HG02852 (cell line): ENCODE measurements at regions not wholly inside any gene's neighbourhood (a gene's known extent, or its start where the extent isn't known, plus 50 kb on each side); places are given as distances from the start of the nearest gene placed in this dataset.
A peak's percentile ranks its signal among the peaks of the same experiment; 100 is the strongest.
"Not testable (repeated sequence)": the region's sequence is repeated elsewhere in the genome, so short reads cannot be mapped to it uniquely, and the experiment has no call there.

Source experiments
- ATAC-seq: cut with Tn5 transposase; IDR thresholded peaks from one replicate; pipeline ENCODE4 v1.9.1; 2021; ENCODE audit warnings: mild to moderate bottlenecking, moderate library complexity; ENCODE audit not compliant: unreplicated experiment

DNA sequence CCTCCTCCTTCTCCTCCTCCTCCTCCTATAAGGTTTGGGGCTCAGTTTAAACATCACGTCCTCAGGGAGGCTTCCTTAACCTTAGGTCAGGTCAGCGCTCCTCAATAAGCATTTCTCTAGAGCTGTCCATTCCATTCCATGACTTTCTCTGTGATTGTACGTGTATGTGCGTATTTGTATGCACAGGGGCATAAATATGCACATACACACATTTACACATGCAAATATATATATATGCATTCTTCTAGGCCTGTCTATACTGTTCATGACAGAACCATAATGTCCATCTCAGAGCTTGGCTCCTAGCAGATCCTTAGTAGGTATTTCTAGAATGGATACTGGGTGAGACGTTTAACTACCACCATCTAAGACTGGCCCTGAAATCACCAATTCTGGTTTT, 258.6 kb downstream of the STIM2 start:
- no peak for ATAC-seq

DNA sequence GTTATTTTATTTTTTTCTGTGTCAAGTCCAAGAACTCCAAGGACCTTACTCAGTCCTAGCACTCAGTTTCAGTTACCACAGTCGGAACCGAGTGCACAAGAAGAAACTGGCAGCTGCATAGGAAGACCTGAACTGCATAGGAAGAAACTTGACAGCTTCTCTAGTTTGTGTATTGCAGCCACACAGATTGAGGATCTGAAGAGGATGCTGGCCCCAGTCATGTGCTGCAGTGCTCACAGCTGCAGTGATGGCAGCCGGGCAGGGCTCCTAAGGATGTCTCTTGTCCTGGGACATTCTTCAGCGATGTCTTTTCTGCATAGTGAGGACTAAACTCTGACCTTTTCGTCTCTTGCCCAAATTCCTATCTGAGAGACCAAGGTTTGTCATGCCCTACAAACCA, 261.2 kb downstream of the STIM2 start:
- ATAC-seq: no peak

DNA sequence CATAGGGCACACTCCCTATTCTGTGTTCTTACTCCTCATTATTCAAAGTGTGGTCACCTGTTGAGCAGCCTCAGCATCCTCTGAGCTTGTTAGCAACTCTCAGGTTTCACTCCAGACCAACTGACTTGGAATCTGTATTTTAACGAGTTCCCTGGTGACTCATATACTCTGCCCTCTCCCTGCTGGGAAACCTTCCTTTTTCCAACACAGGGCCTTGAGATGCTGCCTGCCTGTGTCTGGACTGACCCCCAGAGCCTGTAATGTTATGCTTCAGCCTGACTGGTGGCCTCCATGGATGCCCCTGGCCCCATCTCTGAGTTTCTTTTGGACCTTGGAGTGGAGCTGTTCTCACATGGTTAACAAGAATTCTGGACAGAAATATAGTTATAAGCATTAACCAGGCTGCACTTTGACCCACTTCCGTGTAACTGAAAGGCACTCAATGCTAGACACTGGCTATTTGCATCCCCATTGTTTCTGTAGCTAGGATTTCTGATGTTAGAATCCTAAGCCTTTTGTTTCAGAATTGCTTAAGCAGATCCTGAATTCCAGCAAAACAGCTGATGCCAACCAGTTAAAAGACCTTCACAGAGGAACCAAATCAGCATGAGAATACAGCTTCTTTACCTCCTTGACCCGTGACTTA, 262.6 kb downstream of the STIM2 start:
- ATAC-seq: no peak

DNA sequence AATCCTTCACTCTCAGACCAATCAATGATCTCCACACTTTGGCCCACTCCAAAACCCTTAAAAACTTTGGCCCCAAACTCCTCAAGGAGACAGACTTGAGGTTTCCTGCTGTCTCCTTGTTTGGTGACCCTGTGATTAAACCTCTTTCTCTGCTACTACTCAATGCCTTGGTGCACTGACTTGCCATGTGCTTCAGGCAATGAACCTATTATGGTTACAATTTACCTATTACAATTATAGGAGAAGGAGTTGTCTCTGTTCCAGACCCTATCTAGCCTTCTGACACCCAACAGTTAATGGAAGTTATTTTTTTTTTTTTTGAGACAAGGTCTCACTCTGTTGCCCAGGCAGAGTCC, 263.1 kb downstream of the STIM2 start:
- ATAC-seq: no peak

DNA sequence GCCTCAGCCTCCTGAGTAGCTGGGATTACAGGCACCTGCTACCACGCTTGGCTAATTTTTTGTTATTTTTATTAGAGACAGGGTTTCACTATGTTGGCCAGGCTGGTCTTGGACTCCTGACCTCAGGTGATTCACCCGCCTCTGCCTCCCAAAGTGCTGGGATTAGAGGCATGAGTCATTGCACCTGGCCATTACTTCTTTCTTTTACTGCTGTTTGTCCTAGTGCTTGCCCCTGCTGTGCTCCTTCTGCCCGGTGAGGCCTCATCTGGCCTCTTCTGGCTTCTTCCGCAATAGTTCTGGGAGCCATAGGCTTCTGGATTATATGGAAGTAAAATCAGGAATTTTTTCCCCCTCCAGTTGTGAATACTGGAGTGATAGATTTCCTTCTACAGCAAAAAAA, 266.3 kb downstream of the STIM2 start:
- not testable (repeated sequence) for ATAC-seq

DNA sequence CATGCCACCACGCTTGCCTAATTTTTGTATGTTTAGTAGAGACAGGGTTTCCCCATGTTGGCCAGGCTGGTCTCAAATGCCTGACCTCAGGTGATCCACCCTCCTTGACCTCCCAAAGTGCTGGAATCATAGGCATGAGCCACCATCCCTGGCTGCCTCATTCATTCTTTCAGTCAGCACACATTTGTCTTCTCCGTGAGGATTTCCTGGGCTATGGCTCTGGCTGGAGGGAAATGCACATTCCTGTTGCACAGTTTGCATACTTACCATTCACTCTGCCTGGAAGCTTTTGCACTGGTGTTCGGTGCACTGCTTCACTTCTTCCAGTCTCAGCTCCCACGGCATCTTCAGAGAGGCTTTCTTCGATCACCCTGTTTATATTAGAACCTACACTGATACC, 267.8 kb downstream of the STIM2 start:
- no peak for ATAC-seq

DNA sequence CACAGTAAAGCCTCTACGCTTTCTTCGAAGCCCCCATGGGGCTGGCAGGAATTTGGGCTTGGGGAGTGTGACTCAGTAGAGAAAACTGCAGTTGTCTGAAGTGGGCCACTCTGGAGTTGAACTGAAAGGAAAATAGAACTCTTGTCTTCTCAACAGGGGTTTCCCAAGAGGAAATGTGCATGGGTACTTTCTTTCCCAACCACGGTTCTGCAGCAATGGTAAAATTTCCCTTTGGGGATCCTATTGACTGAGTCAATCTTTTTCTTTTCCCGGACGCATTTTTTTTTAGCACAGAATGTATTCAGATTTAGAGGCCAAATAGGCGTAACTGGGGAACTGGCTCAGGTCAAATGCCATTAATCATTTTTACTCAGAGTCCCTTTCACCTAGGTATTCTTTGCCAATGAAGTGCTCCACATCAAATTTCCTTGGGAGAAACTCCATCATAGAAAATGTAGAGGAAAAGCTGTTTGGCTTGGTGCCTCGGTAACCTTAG, 269.3 kb downstream of the STIM2 start:
- no peak for ATAC-seq

DNA sequence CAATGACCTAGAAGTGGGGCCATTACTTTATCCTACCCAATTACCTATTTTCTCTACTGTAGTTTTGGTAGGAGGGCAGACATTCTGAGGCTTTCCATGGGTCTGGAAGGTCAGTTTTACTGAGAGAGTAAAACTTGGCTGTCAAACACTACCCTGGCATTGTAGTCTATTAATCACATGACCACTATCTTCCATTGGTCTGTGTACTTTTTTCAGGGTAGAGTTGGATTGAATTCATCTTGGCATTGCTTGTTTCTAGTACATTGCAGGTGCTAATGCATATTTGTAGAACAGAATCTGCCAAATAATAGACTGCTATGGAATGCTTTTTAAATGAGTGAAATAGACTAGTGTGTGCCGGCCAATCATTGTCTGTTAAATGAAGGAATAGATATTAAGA, 271.9 kb downstream of the STIM2 start:
- no peak for ATAC-seq

DNA sequence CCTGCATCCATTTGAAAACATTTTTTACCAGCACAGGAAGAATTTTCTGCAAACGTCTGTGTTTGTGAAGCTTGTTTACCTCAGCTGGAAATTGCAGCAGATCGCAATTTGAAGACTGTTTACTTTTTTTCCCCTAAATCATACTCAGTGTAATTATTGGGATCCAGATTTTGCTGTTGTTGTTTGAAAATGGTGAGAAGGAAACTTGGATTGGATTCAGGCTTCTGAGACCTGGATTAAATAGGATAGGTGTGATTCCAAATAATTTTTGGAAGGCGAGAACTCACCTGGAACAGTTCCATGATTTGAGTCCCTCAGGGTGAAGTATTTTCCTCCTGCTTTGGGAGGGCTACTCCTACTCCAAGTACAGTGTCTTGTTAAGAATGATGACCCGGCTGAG, 279.8 kb downstream of the STIM2 start:
- no peak for ATAC-seq

DNA sequence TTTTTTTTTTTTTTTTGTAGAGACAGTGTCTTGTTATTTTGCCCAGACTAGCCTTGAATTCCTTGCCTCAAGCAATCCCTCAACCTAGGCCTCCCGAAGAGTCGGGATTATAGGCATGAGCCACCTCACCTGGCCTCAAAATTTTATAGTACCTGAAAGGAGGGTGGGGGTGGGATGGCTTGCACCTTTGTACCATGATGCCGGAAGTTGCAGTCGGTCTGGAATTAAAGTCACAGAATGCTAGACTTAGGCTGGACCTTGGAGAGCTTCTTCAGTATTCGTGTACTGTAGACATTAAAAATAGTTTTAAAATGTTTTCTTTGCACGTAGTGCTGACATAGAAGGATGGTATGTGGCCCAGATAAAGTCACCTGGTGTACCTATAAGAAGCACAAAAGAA, 280.9 kb downstream of the STIM2 start:
- no peak for ATAC-seq

DNA sequence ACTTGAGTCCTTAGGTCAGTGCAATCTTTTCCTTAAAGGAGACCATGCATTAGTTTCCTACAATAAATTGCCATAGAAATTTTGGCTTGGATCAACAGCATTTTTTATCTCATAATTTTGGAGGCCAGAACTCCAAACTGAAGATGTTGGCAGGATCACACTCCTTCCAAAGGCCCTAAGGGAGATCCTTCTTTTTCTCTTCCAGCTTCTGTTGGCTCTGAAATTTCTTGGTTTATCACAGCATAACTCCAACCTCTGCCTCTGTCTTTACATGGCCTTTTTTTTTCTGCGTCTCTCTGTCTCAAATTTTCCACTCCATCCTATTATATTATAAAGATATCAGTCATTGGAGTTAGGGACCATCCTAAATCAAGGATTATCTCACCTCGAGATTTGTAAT, 282.2 kb downstream of the STIM2 start:
- ATAC-seq: no peak

DNA sequence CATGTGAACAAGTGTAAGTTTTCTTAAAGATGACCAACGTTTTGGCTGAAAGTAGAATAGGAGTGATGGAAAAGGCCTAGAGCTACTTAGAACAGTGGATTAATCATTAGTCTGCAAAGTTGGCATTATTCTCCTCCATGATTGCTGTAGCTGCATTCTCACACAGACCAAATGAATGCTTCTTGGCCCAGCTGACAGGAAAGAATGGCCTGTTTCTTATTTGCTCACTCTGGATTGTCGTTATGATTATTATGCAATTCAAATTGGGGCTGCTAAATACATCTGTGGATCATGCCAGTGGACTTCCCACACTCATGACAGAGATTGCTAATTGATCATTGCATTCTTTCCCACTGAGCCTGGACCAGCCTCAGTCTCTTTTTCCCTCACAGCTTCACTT, 285.0 kb downstream of the STIM2 start:
- ATAC-seq: no peak

DNA sequence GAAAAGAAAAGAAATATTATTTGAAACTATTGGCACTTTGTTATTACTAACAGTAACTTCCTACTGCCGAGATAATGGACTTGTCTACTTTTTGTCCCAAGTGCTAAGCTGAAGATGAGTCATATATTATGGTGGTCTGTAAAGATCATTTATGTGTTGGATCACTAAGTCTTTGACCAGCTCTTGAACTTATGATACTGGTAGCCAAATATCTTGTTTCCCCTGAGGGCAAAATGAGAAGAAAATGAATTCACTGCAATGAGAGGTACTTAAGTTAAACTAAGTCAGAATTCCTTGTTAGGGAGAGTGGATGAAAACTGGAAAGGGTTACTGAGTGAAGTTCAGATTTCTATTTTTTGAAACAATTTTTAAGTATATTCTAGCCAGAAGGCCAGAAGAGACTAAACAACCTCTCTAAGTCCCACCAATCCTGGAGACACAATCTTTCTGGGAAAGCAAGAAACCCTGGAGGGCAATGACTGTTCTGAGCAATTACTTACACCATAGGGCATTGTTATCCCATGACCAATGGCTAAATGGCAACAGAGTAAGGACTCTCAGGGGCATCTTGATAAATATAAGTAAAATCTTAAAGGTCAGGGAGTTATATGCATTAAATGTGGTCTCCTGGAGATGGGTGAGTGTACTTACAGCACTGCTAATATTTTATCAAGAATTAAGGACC, 287.7 kb downstream of the STIM2 start:
- no peak for ATAC-seq

DNA sequence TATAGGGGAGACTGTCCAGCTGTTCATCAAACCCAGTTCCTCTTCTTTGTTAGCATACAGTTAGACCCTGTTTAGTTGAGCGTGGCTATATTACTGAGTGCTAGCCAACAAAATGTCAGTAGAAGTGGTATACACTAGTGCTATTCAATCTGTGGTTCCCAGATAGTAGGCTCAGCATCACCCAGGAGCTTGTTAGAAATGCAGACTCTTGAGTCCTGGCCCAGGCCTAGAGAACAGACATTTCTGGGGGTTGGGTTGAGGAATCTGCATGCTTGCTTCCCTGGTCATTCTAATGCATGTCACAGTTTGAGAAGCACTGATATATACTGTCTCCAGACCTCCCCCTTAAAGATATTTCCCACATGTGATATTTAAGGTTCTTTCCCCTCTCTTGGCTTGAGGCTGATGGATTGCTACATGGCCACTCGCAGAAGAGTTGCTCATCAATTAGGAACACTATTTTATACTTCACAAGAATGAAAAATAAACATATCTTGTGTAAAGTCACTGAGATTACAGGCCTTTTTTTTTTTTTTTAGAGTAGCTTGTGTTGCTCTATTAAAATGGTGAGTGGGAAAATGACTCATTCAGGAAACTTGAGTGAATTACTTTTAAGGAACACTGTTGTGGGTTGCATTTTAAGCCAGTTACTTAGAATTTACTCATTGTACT, 289.0 kb downstream of the STIM2 start:
- no peak for ATAC-seq

DNA sequence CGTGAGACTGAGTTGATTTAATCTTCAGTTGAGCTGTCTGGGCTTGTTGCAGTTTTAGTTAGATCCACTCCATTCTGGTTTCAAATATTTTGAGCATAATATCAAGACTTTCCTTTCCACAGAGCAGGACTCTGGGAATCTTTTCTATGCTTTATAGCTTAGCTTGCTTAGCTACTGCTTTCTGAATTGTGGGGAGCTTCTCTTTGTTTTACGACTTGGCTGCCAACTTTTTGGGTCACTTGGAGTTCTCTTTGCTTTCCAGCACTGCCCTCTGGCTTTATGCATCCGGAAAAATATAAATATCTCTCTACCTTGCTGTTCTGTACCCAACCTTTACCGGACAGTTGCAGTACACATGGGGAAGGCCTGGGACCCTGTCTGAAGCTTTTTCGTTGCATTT, 292.1 kb downstream of the STIM2 start:
- no peak for ATAC-seq

DNA sequence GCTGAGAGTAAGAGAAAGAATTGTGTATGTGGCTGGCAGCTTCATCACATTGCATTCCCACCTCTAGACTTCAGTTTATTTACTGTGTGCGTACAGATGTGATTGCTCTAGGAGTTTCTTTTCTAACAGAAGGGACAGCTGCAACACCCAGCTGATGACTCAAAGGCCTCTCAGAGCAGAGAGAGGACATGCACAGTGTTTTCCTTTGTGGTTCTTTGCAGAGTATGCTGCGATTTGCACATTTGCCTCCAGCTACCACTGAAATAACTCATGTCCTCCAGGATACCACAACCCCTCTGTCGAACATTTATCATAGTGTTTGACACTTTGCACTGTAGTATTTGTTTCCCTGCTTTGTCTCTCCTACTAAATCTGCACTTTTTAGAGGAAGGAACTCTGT, 294.1 kb downstream of the STIM2 start:
- no peak for ATAC-seq

DNA sequence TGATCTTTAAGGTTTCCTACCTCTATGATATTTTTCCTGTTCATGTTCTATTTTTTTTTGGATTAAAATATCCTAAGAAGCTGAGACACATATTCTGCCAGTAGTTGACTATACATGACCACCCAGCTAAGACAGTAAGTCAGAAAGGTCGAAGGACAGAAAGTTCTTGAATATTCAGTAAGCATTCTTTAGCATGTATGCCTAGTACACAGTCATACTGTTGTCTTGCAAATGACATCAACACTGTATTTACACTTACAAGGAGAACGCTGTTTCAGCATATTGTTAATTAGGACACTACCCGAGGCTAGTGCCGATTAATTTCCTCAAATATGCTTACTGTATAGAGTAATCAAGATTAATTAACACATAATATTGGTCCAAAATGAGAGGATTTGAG, 300.6 kb downstream of the STIM2 start:
- ATAC-seq: no peak

DNA sequence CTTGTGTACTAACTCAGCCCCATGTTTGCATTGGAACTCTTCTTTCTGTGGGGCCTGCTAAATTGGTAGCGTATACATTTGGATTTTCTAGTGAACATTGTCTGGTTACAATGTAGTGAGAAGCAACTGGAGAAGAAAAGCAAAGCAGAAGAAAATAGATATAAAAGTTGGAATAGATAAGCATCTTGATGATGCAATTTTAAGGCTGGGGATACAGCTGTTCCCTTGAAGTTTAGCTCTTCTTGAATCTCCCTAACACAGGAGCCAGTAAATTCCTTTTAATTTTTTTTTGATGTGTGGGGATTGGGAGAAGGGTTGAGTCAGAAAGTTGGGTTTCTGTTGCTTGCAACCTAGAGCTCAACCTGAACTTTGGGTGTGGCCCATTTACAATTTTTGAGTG, 308.1 kb downstream of the STIM2 start:
- no peak for ATAC-seq

DNA sequence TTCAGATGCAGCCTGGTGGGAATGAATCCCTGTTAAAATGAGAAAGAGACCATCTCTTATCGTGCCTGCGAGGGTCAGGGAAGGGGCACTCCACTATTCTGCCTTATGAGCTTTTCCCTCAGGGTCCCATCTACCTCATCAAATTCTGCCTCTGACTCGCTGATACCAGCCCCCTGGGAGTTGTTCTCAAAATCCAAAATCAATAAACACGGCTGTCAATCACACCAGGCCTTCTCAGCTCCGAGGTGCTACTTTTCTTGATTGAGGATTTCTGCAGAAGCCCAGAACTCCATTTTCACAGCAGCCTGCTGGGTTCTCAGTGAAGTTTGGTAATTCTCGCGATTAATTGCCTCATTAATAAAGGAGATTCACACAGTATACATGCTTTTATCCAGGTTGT, 312.6 kb downstream of the STIM2 start:
- no peak for ATAC-seq

DNA sequence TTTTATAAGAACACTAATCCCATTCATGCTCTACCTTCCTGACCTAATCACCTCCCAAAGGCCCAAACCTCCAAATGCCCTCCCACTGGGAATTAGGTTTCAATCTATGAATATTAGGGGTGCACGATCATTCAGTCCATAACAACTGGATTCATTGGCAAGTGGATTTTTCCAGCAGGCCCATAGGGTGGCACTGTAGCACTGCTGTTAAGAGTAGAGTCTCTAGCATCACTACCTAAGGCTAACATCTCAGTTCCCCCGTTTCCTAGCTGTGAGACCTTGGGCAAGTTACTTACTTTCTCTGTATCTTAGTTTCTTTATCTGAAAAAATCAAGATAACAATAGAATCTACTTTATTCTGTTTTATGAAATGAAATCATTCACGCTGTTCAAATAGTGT, 315.8 kb downstream of the STIM2 start:
- ATAC-seq: peak; percentile 50

DNA sequence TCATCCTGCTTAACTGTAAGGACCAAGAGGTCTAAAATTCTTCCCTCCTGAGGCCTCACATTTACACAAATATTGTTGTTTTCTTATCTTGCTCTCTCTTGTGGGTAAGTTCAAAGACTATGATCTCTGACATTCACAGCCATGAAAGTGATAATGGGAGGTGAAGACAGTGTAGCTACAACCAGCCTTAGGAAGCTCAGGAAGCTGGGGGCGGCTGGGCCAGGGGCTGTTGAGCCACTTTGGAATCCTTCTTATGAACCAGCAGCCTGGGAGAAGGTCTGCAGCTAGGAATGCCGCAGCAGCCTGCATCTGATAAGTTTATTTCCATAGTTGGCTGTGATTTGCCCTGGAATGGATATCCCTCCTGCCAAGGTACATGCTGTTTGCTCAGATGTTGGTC, 316.2 kb downstream of the STIM2 start:
- no peak for ATAC-seq

DNA sequence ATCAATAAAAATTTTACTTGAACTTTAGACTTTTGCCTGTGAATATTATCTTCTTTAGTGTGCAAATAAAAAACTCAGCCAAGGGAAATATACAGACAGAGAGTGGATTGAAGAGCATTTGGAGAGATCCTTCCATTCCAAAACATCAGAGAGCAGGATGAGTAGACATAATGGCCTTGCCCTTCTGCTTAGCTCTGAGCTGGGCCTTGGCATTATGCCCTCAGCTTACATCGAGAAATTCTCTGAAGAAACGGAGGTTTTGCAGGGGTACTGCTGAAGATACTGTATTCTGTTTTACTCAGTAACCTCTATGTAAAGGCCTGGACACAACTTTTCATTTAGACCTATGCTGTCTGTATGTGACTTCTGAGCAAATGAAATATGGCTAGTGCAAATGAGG, 317.4 kb downstream of the STIM2 start:
- no peak for ATAC-seq
